ENCODE measurements at regions not wholly inside any gene's neighbourhood (a gene's known extent, or its start where the extent isn't known, plus 50 kb on each side); places are given as distances from the start of the nearest gene placed in this dataset.

DNA sequence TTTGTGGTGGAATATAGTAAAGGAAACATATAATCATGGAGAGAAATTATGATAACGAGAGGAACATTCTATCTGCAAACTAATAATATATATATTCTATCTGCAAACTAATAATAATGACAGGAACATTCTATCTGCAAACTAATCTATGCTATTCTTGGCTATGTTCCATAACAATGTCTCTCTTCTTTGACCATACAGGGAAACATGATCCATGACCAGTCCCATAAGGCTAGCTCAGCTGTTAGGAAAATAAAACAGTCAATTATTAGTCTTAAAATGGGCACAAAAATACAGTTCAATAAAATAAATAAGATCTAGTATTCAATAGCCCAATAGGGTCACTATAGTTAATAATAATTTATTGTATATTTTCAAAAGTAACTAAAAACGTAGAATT is 707.8 kb upstream of the PCDH20 start:
- TF ChIP-seq CREB1 (CRISPR knock-in tag; IDR thresholded peaks at IDR 0.05) = no peak
- TF ChIP-seq MYBL2 (CRISPR knock-in tag; IDR thresholded peaks at IDR 0.05) = no peak
- TF ChIP-seq NFE2L1 (CRISPR knock-in tag; IDR thresholded peaks at IDR 0.05) = no peak
- TF ChIP-seq, protein P1, sequence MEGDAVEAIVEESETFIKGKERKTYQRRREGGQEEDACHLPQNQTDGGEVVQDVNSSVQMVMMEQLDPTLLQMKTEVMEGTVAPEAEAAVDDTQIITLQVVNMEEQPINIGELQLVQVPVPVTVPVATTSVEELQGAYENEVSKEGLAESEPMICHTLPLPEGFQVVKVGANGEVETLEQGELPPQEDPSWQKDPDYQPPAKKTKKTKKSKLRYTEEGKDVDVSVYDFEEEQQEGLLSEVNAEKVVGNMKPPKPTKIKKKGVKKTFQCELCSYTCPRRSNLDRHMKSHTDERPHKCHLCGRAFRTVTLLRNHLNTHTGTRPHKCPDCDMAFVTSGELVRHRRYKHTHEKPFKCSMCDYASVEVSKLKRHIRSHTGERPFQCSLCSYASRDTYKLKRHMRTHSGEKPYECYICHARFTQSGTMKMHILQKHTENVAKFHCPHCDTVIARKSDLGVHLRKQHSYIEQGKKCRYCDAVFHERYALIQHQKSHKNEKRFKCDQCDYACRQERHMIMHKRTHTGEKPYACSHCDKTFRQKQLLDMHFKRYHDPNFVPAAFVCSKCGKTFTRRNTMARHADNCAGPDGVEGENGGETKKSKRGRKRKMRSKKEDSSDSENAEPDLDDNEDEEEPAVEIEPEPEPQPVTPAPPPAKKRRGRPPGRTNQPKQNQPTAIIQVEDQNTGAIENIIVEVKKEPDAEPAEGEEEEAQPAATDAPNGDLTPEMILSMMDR (IDR thresholded peaks at IDR 0.05) = no peak
- TF ChIP-seq, protein P2, sequence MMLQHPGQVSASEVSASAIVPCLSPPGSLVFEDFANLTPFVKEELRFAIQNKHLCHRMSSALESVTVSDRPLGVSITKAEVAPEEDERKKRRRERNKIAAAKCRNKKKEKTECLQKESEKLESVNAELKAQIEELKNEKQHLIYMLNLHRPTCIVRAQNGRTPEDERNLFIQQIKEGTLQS (CRISPR knock-in tag; conservative IDR thresholded peaks at IDR 0.05) = no peak
- TF ChIP-seq, protein P3, sequence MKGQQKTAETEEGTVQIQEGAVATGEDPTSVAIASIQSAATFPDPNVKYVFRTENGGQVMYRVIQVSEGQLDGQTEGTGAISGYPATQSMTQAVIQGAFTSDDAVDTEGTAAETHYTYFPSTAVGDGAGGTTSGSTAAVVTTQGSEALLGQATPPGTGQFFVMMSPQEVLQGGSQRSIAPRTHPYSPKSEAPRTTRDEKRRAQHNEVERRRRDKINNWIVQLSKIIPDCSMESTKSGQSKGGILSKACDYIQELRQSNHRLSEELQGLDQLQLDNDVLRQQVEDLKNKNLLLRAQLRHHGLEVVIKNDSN (CRISPR knock-in tag; IDR thresholded peaks at IDR 0.05) = no peak
